ENCODE measurements at regions not wholly inside any gene's neighbourhood (a gene's known extent, or its start where the extent isn't known, plus 50 kb on each side); places are given as distances from the start of the nearest gene placed in this dataset.

GRCh38 chr9:7607421-7607820 is 192.2 kb downstream of the DMAC1 start:
- no peak for DNase-seq (ENCODE audit: low read depth)
- no peak for TF ChIP-seq CTCF (IDR thresholded peaks at IDR 0.05; ENCODE audit: low read depth, low read length, missing control alignments)
- H3K4me3 ChIP-seq (ENCODE audit: low read depth, low read length), result no peak overlapping the region

GRCh38 chr9:7606591-7606990 is 193.0 kb downstream of the DMAC1 start:
- H3K4me3 ChIP-seq (ENCODE audit: low read depth, low read length), result no peak overlapping the region
- DNase-seq (ENCODE audit: low read depth), result no peak
- no peak for TF ChIP-seq CTCF (IDR thresholded peaks at IDR 0.05; ENCODE audit: low read depth, low read length, missing control alignments)

- no peak for DNase-seq (ENCODE audit: low read depth)
- TF ChIP-seq CTCF (IDR thresholded peaks at IDR 0.05; ENCODE audit: low read depth, low read length, missing control alignments), result no peak
- no peak overlapping the region for H3K4me3 ChIP-seq (ENCODE audit: low read depth, low read length)
These were observed 197.8 kb downstream of the DMAC1 start for GRCh38 chr9:7601739-7602138.

- no peak for DNase-seq (ENCODE audit: low read depth)
- H3K4me3 ChIP-seq (ENCODE audit: low read depth, low read length), result no peak overlapping the region
- TF ChIP-seq CTCF (IDR thresholded peaks at IDR 0.05; ENCODE audit: low read depth, low read length, missing control alignments), result no peak
These were observed 201.9 kb downstream of the DMAC1 start for GRCh38 chr9:7597716-7598115.

- DNase-seq (ENCODE audit: low read depth), result no peak
- TF ChIP-seq CTCF (IDR thresholded peaks at IDR 0.05; ENCODE audit: low read depth, low read length, missing control alignments), result peak; percentile 25
- H3K4me3 ChIP-seq (ENCODE audit: low read depth, low read length), result no peak overlapping the region
These were observed 207.0 kb downstream of the DMAC1 start for GRCh38 chr9:7592321-7593316.

- DNase-seq (ENCODE audit: low read depth), result no peak
- no peak overlapping the region for H3K4me3 ChIP-seq (ENCODE audit: low read depth, low read length)
- TF ChIP-seq CTCF (IDR thresholded peaks at IDR 0.05; ENCODE audit: low read depth, low read length, missing control alignments), result no peak
These were observed 208.1 kb downstream of the DMAC1 start for GRCh38 chr9:7591501-7591900.

- DNase-seq (ENCODE audit: low read depth), result no peak
- H3K4me3 ChIP-seq (ENCODE audit: low read depth, low read length), result no peak overlapping the region
- TF ChIP-seq CTCF (IDR thresholded peaks at IDR 0.05; ENCODE audit: low read depth, low read length, missing control alignments), result no peak
These were observed 219.0 kb downstream of the DMAC1 start for GRCh38 chr9:7580568-7580967.

Measured in GM12864 (cell line).